Mesothelial cell of epicardium (in vitro differentiated cells): ENCODE measurements at regions not wholly inside any gene's neighbourhood (a gene's known extent, or its start where the extent isn't known, plus 50 kb on each side); places are given as distances from the start of the nearest gene placed in this dataset.
"Not testable (repeated sequence)": the region's sequence is repeated elsewhere in the genome, so short reads cannot be mapped to it uniquely, and the experiment has no call there.

Experiments
- DNase-seq, 2 experiments: peaks; one replicate each; pipeline ENCODE4 v3.0.0; 2021; ENCODE audit warnings: low spot score in 2 of 2; ENCODE audit not compliant: unreplicated experiment in 2 of 2
- H3K27ac Mint-ChIP-seq: 2 replicates; pipeline ENCODE4 v1.8.0; 2021; ENCODE audit warnings: mixed read lengths
- H3K27me3 Mint-ChIP-seq: 2 replicates; pipeline ENCODE4 v1.8.0; 2021; ENCODE audit warnings: low read depth, mixed read lengths
- H3K36me3 Mint-ChIP-seq: 2 replicates; pipeline ENCODE4 v1.8.0; 2021; ENCODE audit warnings: mixed read lengths
- H3K4me1 Mint-ChIP-seq: 2 replicates; pipeline ENCODE4 v1.8.0; 2021; ENCODE audit warnings: mixed read lengths
- H3K4me3 Mint-ChIP-seq: 2 replicates; pipeline ENCODE4 v1.8.0; 2021; ENCODE audit warnings: mild to moderate bottlenecking, moderate library complexity, mixed read lengths
- H3K9me3 Mint-ChIP-seq: 2 replicates; pipeline ENCODE4 v1.8.0; 2021; ENCODE audit warnings: mixed read lengths
- TF ChIP-seq, protein P1 (sequence below): fragments of 200-600 bp; sonication (generic); IDR thresholded peaks from one replicate; pipeline ENCODE4 v1.5.0; 2021; ENCODE audit warnings: antibody characterized with exemption; ENCODE audit not compliant: unreplicated experiment

DNA sequence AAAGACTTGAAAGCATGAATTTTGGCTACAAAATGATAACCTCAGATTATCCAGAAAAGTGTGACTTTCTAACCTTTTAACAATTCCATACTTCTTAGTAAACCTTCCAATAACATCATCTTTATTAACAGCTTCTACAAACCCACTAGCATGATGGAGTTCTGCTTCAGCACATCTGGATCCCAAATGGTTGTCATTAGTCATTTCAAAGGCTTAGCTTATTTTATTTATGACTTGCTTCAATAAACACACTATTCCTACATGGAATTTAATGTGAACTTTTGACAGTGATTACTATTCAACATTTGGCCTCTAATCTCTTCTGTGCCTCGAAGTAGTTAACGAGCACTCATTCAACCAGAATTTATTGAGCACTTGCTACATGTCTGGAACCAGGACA, 808.3 kb downstream of the TSN start:
- H3K27ac Mint-ChIP-seq, result no peak overlapping the region

DNA sequence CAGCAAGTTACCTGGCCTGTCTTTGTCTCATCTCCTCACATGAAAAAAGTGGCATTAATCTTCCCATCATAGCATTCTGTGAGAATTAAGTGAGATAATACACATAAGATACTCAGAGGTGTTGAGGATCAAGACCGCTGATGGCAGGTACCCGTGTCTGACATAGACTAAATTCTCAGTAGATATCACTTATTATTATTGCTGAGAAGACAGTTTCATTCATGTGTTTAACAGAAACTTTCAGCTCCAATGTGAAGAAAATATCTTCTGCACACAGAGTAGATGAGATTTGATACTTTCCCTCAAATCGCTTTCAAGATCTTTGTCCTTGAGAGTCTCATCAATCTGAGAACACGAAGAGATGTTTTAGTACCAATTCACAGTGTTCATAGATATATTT, 809.4 kb downstream of the TSN start:
- TF ChIP-seq, protein P1, sequence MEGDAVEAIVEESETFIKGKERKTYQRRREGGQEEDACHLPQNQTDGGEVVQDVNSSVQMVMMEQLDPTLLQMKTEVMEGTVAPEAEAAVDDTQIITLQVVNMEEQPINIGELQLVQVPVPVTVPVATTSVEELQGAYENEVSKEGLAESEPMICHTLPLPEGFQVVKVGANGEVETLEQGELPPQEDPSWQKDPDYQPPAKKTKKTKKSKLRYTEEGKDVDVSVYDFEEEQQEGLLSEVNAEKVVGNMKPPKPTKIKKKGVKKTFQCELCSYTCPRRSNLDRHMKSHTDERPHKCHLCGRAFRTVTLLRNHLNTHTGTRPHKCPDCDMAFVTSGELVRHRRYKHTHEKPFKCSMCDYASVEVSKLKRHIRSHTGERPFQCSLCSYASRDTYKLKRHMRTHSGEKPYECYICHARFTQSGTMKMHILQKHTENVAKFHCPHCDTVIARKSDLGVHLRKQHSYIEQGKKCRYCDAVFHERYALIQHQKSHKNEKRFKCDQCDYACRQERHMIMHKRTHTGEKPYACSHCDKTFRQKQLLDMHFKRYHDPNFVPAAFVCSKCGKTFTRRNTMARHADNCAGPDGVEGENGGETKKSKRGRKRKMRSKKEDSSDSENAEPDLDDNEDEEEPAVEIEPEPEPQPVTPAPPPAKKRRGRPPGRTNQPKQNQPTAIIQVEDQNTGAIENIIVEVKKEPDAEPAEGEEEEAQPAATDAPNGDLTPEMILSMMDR, result no peak
- H3K27me3 Mint-ChIP-seq, result no peaks in the 10 kb centered on the region
- H3K4me3 Mint-ChIP-seq, result no peak overlapping the region
- H3K27ac Mint-ChIP-seq, result no peak overlapping the region
- H3K4me1 Mint-ChIP-seq, result peaks cover 4% of the 10 kb centered on the region
- no peak for DNase-seq
- peaks cover 12% of the 10 kb centered on the region for H3K9me3 Mint-ChIP-seq
- no peaks in the 10 kb centered on the region for H3K36me3 Mint-ChIP-seq

More for the DNA sequence above, 808.3 kb downstream of the TSN start:
- Mint-ChIP-seq H3K4me1 (peaks cover 4% of the 10 kb centered on the region), H3K36me3 (no peaks in the 10 kb centered on the region), H3K9me3 (peaks cover 8% of the 10 kb centered on the region), H3K4me3 (no peak overlapping the region), H3K27me3 (no peaks in the 10 kb centered on the region)
- TF ChIP-seq, protein P1, result no peak
- no peak for DNase-seq

DNA sequence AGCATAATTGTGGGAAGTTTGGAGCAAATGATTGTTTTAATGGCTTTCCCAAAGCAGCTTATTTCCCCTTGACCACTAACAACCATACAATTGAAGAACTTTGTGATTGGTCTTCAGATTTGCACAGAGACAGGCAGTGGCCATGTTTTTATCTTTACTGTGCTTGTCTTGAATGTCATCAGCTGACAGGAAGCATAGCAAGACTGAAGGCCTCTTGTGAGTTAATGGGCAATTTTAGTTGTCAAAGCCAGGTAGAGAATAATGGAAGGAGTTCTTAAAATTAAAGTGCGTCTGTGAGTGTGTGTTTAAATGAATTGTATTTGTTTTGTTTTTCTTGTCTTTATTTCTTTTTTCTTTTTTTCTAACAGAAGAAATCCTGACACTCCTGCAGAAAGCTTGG, 809.9 kb downstream of the TSN start:
- Mint-ChIP-seq H3K27me3 (no peaks in the 10 kb centered on the region), H3K36me3 (no peaks in the 10 kb centered on the region), H3K27ac (no peak overlapping the region), H3K4me3 (no peak overlapping the region), H3K9me3 (peaks cover 12% of the 10 kb centered on the region), H3K4me1 (peaks cover 4% of the 10 kb centered on the region)
- DNase-seq, result no peak
- TF ChIP-seq, protein P1, result no peak

DNA sequence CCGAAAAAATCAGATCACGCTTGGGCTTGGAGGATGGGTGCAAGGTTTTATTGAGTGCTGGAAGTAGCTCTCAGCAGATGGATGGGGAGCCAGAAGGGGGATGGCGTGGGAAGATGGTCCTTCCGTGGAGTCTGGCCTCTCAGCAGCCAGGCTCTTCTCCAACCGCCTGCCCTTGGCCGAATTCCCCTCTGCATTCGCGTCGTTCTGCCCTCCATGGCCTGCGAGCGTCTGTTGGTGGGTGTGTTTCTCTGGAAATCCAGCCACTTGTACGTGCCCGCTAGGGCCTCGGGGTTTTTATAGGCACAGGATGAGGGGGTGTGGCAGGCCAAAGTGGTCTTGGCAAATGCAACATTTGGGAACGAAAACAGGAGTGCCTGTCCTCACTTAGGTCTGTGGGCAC, 815.2 kb downstream of the TSN start:
- Mint-ChIP-seq H3K27ac (no peak overlapping the region), H3K4me3 (no peak overlapping the region)

DNA sequence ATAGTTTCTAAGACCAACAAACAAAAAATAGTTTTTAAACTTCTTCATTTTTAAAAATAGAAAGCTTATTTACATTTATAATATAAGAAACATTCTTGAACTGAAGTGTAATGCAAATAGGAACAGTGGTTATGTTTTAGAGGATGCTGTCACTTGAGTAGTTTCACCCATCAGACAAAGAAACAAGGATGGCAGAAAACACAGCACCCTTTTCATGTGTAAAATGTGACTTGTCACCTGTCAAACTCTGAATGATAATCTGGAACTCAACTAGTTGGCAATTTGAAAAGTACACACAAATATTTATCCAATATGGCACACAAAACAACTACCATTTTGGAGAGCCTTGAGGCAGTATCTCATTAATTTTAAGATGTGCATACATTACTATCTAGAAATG, 816.0 kb downstream of the TSN start:
- H3K27ac Mint-ChIP-seq, DNase-seq, H3K27me3 Mint-ChIP-seq, H3K4me1 Mint-ChIP-seq, H3K4me3 Mint-ChIP-seq, H3K36me3 Mint-ChIP-seq: not testable (repeated sequence)
- H3K9me3 Mint-ChIP-seq, result peaks cover 22% of the 10 kb centered on the region

More for the DNA sequence above, 815.2 kb downstream of the TSN start:
- H3K27me3 Mint-ChIP-seq, result no peaks in the 10 kb centered on the region
- peaks cover 22% of the 10 kb centered on the region for H3K9me3 Mint-ChIP-seq
- TF ChIP-seq, protein P1, result no peak
- no peak for DNase-seq
- no peaks in the 10 kb centered on the region for H3K36me3 Mint-ChIP-seq
- no peaks in the 10 kb centered on the region for H3K4me1 Mint-ChIP-seq

DNA sequence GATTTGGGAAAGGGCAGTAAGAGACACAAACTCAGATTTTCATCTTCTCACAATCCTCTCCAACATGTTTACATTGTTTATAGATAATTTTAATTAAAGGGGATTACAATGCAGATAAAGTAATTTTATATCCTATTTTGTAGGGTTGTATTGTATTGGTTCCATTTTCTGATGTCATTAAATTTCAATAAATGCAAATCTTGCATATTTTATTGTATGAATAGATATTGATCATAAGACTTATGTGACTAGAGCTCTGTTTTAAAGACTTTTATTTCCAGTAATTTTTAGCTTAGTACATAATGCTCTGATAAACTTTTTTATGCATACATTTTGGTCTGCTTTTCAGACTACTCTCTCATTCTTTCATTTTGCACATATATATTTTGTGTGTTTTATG, 819.6 kb downstream of the TSN start:
- no peaks in the 10 kb centered on the region for H3K27me3 Mint-ChIP-seq
- H3K4me1 Mint-ChIP-seq, result no peaks in the 10 kb centered on the region
- H3K4me3 Mint-ChIP-seq, result no peak overlapping the region
- no peaks in the 10 kb centered on the region for H3K36me3 Mint-ChIP-seq
- no peak overlapping the region for H3K27ac Mint-ChIP-seq
- TF ChIP-seq, protein P1, result no peak
- DNase-seq, result no peak
- H3K9me3 Mint-ChIP-seq, result peaks cover 14% of the 10 kb centered on the region
